ENCODE measurements at regions not wholly inside any gene's neighbourhood (a gene's known extent, or its start where the extent isn't known, plus 50 kb on each side); places are given as distances from the start of the nearest gene placed in this dataset.
"Not testable (repeated sequence)": the region's sequence is repeated elsewhere in the genome, so short reads cannot be mapped to it uniquely, and the experiment has no call there.

DNA sequence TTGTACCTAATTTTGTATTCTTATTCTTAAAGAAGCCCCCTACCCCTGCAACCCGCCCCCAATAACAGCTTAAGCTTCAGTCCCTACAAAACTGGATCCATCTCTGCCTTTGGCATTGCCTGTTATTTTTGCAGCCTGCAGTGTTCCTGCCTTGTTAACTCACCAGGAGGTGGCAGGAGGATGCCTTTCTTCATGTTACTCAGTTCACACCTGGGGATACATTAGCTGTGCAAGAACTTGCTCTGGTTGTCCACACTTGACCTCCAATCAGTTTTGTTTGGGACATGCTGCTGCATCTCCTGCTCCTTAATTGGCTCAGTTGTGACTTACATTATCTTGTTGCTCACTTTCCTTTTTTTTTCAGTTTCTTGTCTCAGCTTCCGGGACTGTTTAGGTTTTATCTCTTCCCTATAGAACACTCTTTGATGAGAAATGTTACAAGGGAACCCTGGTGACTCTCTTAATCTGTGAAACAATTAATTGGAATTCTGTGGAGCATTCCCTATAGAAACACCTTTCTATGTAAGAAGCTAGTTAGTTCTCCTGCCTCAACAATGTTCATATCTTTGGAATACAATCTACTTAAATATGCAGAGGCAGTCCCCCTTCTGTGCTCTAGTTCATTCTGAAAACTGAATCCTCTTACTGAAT is 467.7 kb upstream of the ACO1 start:
- DNase-seq, result no peak

GRCh38 chr9:31937737-31938136 is 446.7 kb upstream of the ACO1 start:
- DNase-seq, result not testable (repeated sequence)

- no peak for DNase-seq
These were observed 433.7 kb upstream of the ACO1 start for GRCh38 chr9:31950756-31951155.

- no peak for DNase-seq
These were observed 425.9 kb upstream of the ACO1 start for GRCh38 chr9:31958572-31958971.

DNA sequence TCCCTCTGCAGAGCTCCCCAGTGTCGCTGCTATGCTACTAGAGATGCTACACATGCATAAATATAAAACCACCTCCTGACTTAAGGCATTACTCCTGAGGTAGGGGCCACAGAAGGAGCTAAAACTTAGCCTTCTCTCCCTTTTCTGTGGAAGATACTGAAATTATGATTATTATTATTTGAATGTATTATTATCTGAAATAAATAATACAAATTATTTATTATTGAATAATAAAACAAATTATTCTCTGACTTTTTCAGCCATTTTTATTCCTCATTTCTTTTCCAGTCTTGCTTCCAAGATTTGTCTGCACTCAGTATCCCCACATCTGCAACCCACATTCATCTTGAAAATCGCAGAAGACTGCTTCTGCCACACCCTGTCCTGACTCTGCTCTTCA is 414.9 kb upstream of the ACO1 start:
- no peak for DNase-seq

- no peak for DNase-seq
These were observed 400.5 kb upstream of the ACO1 start for GRCh38 chr9:31983895-31984294.

DNA sequence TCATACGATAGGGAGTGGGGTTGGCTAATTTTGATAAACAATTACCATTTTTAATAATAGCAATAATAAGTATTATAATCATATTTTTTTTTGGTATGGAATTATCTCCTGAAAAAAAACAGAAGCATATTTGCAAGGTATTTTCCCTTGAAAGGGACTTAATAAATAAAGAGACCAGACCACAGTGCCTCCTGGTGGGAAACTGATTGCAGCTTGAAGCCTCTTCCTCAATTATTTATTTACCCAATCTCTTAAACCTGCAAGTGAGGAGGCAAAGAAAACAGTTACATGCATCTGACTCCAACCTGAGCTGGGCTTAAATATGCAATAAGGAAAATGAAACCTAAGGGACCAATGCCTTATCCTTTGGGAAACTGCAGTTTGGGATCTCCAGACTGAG is 388.1 kb upstream of the ACO1 start:
- DNase-seq, result no peak

DNA sequence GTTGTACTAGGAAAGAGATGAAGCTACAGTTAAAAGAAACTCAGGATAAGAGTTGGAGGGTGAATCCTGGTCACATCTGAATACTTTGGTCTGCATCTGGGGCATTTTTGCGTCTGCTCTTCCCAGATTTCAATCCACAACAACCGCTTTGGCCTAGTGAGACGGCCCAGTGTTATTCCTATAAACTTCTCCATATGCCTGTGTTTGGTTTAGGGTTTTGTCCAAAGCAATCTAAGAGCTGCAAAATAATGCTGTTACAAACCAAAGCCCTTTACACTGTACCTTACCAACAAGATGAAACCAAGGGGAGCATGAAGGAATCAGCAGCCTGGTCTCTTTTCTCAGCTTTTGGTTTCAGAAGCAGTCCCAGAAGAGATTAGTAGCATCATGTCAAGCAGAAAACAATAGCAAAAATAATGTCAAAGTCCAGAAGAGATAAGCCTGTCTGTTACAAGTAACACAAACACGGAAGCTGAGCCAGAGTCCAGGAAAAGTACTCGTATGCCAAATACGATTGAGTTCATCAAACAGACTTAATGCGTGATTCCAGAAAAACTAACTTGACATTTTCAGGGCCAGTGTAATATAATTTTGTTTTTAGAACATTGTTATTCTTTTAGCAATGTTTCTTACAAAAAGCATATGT is 379.9 kb upstream of the ACO1 start:
- DNase-seq, result no peak

GRCh38 chr9:32010322-32010721 is 374.1 kb upstream of the ACO1 start:
- DNase-seq, result no peak

- DNase-seq, result no peak
These were observed 373.4 kb upstream of the ACO1 start for GRCh38 chr9:32011049-32011448.

DNA sequence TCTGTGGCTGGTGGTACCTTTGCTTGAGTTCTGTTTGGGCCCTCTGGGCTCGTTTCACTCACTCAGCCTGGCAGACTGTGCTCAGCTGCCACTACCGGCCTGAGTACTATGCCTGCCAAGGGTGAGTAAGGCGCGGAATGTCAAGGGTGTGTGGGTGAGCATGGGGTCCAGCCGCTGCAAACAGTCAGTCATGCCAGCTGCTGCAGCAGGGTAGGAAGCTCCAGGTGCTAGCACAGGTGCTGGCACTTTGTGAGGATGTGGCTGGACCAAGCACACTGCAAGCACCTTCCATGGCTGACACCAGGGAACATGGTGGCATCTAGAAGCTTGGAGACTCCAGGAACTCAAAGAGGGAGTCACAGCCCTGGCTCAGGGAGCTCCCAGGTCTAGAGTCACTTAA is 368.6 kb upstream of the ACO1 start:
- DNase-seq, result no peak

- DNase-seq, result no peak
These were observed 338.9 kb upstream of the ACO1 start for GRCh38 chr9:32045513-32045912.

GRCh38 chr9:32067261-32067660 is 317.2 kb upstream of the ACO1 start:
- DNase-seq, result no peak

DNA sequence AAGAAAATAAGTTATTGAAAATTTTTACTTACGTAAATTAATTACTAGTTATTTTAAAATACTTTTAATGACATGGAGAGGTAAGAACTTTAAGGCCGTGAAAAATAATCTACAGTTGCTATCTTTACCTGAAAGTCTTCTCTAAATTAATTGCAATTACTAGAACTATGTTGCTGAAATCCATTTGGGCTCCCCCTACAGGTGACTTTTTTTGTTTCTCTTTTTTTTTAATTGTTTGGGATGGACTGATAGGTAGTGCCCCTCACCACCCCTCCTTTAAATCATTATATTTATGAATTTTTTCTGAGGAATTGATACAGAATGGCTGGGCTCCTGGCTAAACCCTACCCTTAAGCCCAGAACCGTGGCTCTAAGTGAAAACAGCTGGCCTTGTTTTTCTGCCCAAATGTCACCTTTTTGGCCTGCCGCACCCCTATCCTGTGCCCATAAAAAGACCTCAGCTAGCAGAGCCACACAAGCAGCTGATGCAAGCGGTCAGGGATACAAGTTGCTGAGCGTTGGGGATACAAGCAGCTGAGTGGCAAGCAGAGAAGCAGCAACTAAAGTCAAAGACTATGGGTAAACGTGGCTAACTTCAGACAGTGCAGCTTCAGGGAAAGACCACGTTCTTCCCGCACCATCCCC is 315.2 kb upstream of the ACO1 start:
- no peak for DNase-seq

- DNase-seq, result no peak
These were observed 314.5 kb upstream of the ACO1 start for GRCh38 chr9:32069969-32070368.

- DNase-seq, result no peak
These were observed 311.9 kb upstream of the ACO1 start for GRCh38 chr9:32072570-32072969.

- DNase-seq, result no peak
These were observed 292.4 kb upstream of the ACO1 start for GRCh38 chr9:32092031-32092430.

DNA sequence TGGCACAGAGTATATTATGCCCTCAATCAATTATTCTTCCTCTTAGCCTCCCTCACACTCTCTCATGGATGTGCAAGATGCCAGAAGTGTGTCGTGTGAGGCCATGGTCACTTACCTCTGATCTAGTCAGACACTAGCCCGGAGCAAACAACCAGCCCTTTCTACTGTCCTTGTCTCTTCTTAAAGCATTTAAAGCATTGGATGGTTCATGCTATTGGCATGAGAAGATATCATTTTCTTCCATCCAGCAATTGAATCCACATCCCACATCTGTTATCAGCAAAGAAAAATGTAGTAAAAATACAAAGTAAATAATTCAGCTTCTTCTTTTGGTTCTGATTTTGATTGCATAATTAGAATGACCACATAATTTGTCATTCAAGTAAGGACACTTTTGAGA is 267.2 kb upstream of the ACO1 start:
- no peak for DNase-seq

DNA sequence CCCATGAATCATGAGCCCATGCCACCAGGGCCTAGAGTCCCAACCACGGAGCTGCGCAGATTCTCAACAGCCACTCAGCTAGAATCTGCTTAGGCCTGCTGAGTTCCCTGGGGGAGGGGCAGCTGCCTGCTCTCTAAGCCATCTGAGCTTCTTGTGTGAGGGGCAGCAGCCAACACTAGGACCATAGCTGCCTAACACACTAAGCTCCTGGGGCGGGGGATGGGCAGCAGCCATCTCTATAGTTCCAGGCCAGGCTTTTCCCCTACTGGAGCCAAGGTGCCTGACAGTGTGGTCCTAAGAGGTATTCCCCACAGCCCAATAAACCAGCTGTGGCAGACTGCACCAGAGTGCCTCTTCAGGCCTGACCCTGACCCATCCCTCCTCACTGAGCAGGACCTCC is 255.9 kb upstream of the ACO1 start:
- DNase-seq, result no peak

DNA sequence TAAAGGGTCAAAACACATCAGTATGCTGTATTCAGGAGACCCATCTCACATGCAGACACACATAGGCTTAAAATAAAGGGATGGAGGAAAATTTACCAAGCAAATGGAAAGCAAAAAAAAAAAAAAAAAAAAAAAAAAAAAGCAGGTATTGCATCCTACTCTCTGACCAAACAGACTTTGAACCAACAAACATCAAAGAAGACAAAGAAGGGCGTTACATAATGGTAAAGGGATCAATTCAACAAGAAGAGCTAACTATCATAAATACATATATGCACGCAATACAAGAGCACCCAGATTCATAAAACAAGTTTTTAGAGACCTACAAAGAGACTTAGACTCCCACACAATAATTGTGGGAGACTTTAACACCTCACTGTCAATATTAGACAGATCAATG is 253.7 kb upstream of the ACO1 start:
- not testable (repeated sequence) for DNase-seq

- no peak for DNase-seq
These were observed 247.6 kb upstream of the ACO1 start for GRCh38 chr9:32136700-32137339.

DNA sequence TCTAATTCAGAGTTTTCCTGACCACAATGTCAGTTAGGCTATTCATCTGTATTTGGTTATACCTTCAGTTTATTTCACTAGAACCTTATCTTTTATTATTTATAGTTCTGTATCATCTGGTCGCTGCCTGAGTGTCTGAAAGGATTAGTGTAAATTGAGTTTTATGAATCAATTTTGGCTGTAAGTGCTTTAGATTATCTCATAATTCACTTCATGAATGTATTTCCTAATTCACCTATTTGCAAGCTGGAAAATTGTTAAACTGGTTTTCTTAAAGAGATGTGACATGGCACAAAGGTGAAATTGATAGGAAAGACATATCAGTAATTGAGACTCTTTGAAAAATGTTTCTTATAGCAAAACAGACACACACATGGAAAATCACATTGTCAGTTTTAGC is 242.4 kb upstream of the ACO1 start:
- DNase-seq, result no peak

DNA sequence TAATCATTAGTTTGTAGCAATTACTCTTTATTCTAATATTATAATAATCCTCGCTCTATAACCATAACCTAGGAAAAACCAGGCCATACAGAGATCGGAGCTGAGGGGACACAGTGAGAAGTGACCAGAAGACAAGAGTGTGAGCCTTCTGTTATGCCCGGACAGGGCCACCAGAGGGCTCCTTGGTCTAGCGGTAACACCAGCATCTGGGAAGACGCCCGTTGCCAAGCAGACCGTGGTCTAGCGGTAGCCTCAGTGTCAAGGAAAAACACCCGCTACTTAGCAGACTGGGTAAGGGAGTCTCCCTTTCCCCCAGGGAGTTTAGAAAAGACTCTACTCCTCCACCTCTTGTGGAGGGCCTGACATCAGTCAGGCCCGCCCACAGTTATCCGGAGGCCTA is 235.9 kb upstream of the ACO1 start:
- not testable (repeated sequence) for DNase-seq

- no peak for DNase-seq
These were observed 223.2 kb upstream of the ACO1 start for GRCh38 chr9:32161209-32161608.
